ENCODE measurements at regions not wholly inside any gene's neighbourhood (a gene's known extent, or its start where the extent isn't known, plus 50 kb on each side); places are given as distances from the start of the nearest gene placed in this dataset.

DNA sequence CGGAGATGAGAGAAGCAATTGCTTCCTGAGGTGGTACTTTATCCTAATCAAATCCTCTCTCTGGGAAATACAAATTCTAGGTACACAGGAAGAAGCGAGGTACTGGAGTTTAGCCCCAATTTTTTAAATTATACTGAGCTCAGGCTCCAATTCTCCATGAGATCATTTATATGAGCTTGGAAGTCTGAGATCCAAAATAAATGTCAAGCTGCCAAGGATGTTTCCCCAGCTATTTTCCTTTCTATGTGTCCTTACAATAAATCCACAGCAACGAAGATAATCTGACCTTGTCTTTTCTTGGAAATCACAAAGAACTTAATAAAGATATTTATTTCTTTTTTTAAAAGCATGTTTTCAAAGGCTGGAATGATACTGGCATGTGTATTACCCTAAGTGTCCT, 597.3 kb downstream of the GABRG2 start:
- ChIA-PET POLR2A (no interaction called here), CTCF (no interaction called here)
- Histone ChIP-seq H3K4me2 (no peak overlapping the region), H3K27me3 (ENCODE audit: insufficient read depth) (no peaks in the 10 kb centered on the region), H3K4me3 (ENCODE audit: low read depth in 2 of 2, low read length in 1 of 2) (no peak overlapping the region), H3K9me3 (no peaks in the 10 kb centered on the region), H3F3A (replicated peaks; ENCODE audit: insufficient read depth) (no peaks in the 10 kb centered on the region), H3K9me2 (no peaks in the 10 kb centered on the region), H3K36me3 (replicated peaks in 1 of 2; ENCODE audit: control insufficient read depth in 1 of 2, insufficient read depth in 2 of 2, low read length in 1 of 2) (no peaks in the 10 kb centered on the region), H2AFZ (ENCODE audit: low read depth) (no peak overlapping the region), H4K20me1 (ENCODE audit: insufficient read depth) (no peaks in the 10 kb centered on the region), H3K27ac (ENCODE audit: low read depth in 2 of 2, low read length in 1 of 2) (no peak overlapping the region), H3K9ac (no peak overlapping the region), H3K79me2 (ENCODE audit: insufficient read depth) (no peaks in the 10 kb centered on the region), H3K4me1 (ENCODE audit: control insufficient read depth in 1 of 2, insufficient read depth in 2 of 2, low read depth in 1 of 2, low read length in 1 of 2) (no peaks in the 10 kb centered on the region)
- DNase-seq = no peak
- no peak for TF ChIP-seq EZH2phosphoT487 (IDR thresholded peaks at IDR 0.05; ENCODE audit: borderline replicate concordance, low read depth)
- TF ChIP-seq EP300 (IDR thresholded peaks at IDR 0.05; ENCODE audit: borderline replicate concordance in 1 of 2, low read depth in 1 of 2, low read length in 1 of 2) = no peak
- TF ChIP-seq, protein P1, sequence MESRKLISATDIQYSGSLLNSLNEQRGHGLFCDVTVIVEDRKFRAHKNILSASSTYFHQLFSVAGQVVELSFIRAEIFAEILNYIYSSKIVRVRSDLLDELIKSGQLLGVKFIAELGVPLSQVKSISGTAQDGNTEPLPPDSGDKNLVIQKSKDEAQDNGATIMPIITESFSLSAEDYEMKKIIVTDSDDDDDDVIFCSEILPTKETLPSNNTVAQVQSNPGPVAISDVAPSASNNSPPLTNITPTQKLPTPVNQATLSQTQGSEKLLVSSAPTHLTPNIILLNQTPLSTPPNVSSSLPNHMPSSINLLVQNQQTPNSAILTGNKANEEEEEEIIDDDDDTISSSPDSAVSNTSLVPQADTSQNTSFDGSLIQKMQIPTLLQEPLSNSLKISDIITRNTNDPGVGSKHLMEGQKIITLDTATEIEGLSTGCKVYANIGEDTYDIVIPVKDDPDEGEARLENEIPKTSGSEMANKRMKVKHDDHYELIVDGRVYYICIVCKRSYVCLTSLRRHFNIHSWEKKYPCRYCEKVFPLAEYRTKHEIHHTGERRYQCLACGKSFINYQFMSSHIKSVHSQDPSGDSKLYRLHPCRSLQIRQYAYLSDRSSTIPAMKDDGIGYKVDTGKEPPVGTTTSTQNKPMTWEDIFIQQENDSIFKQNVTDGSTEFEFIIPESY (IDR thresholded peaks at IDR 0.05; ENCODE audit: borderline replicate concordance, low read depth) = no peak
- no peak for TF ChIP-seq NFIC (IDR thresholded peaks at IDR 0.05; ENCODE audit: borderline replicate concordance)
- TF ChIP-seq, protein P2, sequence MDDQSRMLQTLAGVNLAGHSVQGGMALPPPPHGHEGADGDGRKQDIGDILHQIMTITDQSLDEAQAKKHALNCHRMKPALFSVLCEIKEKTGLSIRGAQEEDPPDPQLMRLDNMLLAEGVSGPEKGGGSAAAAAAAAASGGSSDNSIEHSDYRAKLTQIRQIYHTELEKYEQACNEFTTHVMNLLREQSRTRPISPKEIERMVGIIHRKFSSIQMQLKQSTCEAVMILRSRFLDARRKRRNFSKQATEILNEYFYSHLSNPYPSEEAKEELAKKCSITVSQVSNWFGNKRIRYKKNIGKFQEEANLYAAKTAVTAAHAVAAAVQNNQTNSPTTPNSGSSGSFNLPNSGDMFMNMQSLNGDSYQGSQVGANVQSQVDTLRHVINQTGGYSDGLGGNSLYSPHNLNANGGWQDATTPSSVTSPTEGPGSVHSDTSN (IDR thresholded peaks at IDR 0.05) = no peak
- no peak for TF ChIP-seq RCOR1 (IDR thresholded peaks at IDR 0.05; ENCODE audit: low read length)
- TF ChIP-seq ELF1 (IDR thresholded peaks at IDR 0.05) = no peak
- TF ChIP-seq, protein P3, sequence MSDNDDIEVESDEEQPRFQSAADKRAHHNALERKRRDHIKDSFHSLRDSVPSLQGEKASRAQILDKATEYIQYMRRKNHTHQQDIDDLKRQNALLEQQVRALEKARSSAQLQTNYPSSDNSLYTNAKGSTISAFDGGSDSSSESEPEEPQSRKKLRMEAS (IDR thresholded peaks at IDR 0.05; ENCODE audit: low read depth) = no peak
- no peak for TF ChIP-seq YY1 (IDR thresholded peaks at IDR 0.05; ENCODE audit: low read depth)
- WGBS (ENCODE audit: low lambda C conversion rate) = 6% methylated on average over 3 of the region's 3 CpGs

DNA sequence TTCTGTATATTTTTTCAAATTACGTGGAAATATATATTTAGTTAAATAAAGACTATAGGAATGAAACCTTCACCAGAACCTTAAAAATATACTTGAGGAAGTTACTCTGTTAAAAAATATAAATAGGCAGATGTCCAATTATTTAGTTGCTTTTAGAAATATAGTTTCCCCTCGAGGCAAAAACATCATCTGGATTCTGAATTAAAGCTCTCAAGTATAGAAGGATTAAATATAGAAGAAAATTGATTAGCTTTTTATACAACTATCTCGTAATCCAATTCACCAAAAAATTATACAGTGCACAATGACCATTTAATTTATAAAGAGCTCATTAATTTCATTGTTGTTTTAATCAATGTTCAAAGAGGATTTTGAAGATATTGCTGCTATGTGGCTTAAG, 601.4 kb downstream of the GABRG2 start:
- Histone ChIP-seq H3K27me3 (ENCODE audit: insufficient read depth) (no peaks in the 10 kb centered on the region), H3K27ac (ENCODE audit: low read depth in 2 of 2, low read length in 1 of 2) (no peak overlapping the region), H3K4me2 (no peak overlapping the region), H3K4me1 (ENCODE audit: control insufficient read depth in 1 of 2, insufficient read depth in 2 of 2, low read depth in 1 of 2, low read length in 1 of 2) (no peaks in the 10 kb centered on the region), H3K9ac (no peak overlapping the region), H3K9me3 (no peaks in the 10 kb centered on the region), H3K36me3 (replicated peaks in 1 of 2; ENCODE audit: control insufficient read depth in 1 of 2, insufficient read depth in 2 of 2, low read length in 1 of 2) (no peaks in the 10 kb centered on the region), H3K4me3 (ENCODE audit: low read depth in 2 of 2, low read length in 1 of 2) (no peak overlapping the region), H3K9me2 (no peaks in the 10 kb centered on the region), H2AFZ (ENCODE audit: low read depth) (no peak overlapping the region), H4K20me1 (ENCODE audit: insufficient read depth) (no peaks in the 10 kb centered on the region), H3K79me2 (ENCODE audit: insufficient read depth) (no peaks in the 10 kb centered on the region), H3F3A (replicated peaks; ENCODE audit: insufficient read depth) (no peaks in the 10 kb centered on the region)
- CTCF ChIA-PET = no interaction called here
- WGBS (ENCODE audit: low lambda C conversion rate) = 12% methylated on average over 3 of the region's 3 CpGs
- DNase-seq = no peak
- POLR2A ChIA-PET = no interaction called here
- TF ChIP-seq GATA2 (CRISPR knock-in tag; IDR thresholded peaks at IDR 0.05) (no peak), TEAD4 (IDR thresholded peaks at IDR 0.05; ENCODE audit: borderline replicate concordance, insufficient read depth) (no peak), RAD21 (IDR thresholded peaks at IDR 0.05; ENCODE audit: low read length) (no peak), ELF1 (IDR thresholded peaks at IDR 0.05) (no peak), POLR2AphosphoS5 (IDR thresholded peaks at IDR 0.05; ENCODE audit: low read depth, low read length) (no peak), TCF12 (IDR thresholded peaks at IDR 0.05) (no peak), MEF2A (IDR thresholded peaks at IDR 0.05; ENCODE audit: borderline replicate concordance, low read depth) (no peak), YY1 (IDR thresholded peaks at IDR 0.05; ENCODE audit: low read depth) (no peak), EP300 (IDR thresholded peaks at IDR 0.05; ENCODE audit: borderline replicate concordance in 1 of 2, low read depth in 1 of 2, low read length in 1 of 2) (no peak), JUND (IDR thresholded peaks at IDR 0.05) (no peak)
- TF ChIP-seq, protein P4, sequence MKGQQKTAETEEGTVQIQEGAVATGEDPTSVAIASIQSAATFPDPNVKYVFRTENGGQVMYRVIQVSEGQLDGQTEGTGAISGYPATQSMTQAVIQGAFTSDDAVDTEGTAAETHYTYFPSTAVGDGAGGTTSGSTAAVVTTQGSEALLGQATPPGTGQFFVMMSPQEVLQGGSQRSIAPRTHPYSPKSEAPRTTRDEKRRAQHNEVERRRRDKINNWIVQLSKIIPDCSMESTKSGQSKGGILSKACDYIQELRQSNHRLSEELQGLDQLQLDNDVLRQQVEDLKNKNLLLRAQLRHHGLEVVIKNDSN (IDR thresholded peaks at IDR 0.05; ENCODE audit: borderline replicate concordance, low read depth) = no peak
- TF ChIP-seq, protein P5, sequence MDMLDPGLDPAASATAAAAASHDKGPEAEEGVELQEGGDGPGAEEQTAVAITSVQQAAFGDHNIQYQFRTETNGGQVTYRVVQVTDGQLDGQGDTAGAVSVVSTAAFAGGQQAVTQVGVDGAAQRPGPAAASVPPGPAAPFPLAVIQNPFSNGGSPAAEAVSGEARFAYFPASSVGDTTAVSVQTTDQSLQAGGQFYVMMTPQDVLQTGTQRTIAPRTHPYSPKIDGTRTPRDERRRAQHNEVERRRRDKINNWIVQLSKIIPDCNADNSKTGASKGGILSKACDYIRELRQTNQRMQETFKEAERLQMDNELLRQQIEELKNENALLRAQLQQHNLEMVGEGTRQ (IDR thresholded peaks at IDR 0.05; ENCODE audit: borderline replicate concordance, low read depth, low read length) = no peak
- TF ChIP-seq, protein P6, sequence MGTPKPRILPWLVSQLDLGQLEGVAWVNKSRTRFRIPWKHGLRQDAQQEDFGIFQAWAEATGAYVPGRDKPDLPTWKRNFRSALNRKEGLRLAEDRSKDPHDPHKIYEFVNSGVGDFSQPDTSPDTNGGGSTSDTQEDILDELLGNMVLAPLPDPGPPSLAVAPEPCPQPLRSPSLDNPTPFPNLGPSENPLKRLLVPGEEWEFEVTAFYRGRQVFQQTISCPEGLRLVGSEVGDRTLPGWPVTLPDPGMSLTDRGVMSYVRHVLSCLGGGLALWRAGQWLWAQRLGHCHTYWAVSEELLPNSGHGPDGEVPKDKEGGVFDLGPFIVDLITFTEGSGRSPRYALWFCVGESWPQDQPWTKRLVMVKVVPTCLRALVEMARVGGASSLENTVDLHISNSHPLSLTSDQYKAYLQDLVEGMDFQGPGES (IDR thresholded peaks at IDR 0.05; ENCODE audit: low read depth, low read length) = no peak

All from SK-N-SH (cell line).